ENCODE measurements at regions not wholly inside any gene's neighbourhood (a gene's known extent, or its start where the extent isn't known, plus 50 kb on each side); places are given as distances from the start of the nearest gene placed in this dataset.

DNA sequence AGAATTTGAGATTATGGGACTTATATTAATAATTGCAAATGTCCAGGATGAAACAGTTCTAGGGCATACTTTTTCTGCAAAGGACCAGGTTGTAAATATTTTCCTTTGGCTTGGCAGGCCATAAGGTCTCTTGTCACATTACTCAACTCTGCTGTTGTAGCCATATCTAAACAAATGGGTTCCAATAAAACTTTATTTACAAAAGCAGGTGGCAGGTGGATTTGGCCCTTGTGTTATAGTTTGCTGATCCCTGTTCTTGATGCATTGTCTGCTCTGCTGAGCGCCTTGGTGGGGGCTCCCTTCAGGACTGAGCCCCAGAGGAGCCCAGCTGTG, 258.5 kb downstream of the FOXD2 start:
- Histone ChIP-seq H3K79me2 (ENCODE audit: control insufficient read depth in 1 of 2, insufficient read depth in 2 of 2, low read length in 2 of 2) (no peaks in the 10 kb centered on the region), H2AFZ (ENCODE audit: low read length) (no peak overlapping the region), H3K4ac (replicated peaks; ENCODE audit: insufficient read length, low read depth, low read length) (no peak overlapping the region), H3K56ac (replicated peaks; ENCODE audit: insufficient read length, low read depth, low read length) (no peak overlapping the region), H2BK12ac (ENCODE audit: low read depth, low read length) (no peak overlapping the region), H2BK15ac (ENCODE audit: low read length) (no peak overlapping the region), H3K27ac (ENCODE audit: low read depth, low read length) (no peak overlapping the region), H3K27me3 (replicated peaks in 1 of 4; ENCODE audit: control insufficient read depth in 3 of 4, extremely low read depth in 1 of 4, insufficient read depth in 3 of 4, low read length in 3 of 4) (0 out of 7 replicates have a peak, but pooled peaks cover 0 to 2% (median 0%) of the 10 kb centered on the region in 4 experiments), H4K20me1 (replicated peaks in 1 of 2; ENCODE audit: control insufficient read depth in 1 of 2, insufficient read depth in 2 of 2, low read length in 2 of 2) (no peaks in the 10 kb centered on the region), H3K79me1 (ENCODE audit: low read depth, low read length) (no peaks in the 10 kb centered on the region), H2BK120ac (replicated peaks; ENCODE audit: low read depth, low read length) (no peak overlapping the region), H2AK5ac (ENCODE audit: low read depth, low read length) (no peak overlapping the region), H2BK5ac (ENCODE audit: low read depth, low read length) (no peak overlapping the region), H3K14ac (ENCODE audit: insufficient read length) (no peak overlapping the region), H4K8ac (ENCODE audit: extremely low read depth, insufficient read depth, low read length) (no peak overlapping the region), H3K4me2 (ENCODE audit: insufficient read depth in 1 of 2, low read depth in 2 of 2, low read length in 2 of 2) (no peak overlapping the region), H3K23me2 (ENCODE audit: low read depth, low read length) (no peaks in the 10 kb centered on the region), H3K36me3 (ENCODE audit: control insufficient read depth in 2 of 4, insufficient read depth in 4 of 4, low read length in 3 of 4) (no peaks in the 10 kb centered on the region), H3K4me1 (replicated peaks in 1 of 4; ENCODE audit: control insufficient read depth in 3 of 4, insufficient read depth in 4 of 4, low read length in 3 of 4) (peaks cover 0 to 4% (median 0%) of the 10 kb centered on the region in 4 experiments; a peak in 1 of 7 replicates), H3K23ac (ENCODE audit: insufficient read length) (no peak overlapping the region), H2BK20ac (ENCODE audit: low read length) (no peak overlapping the region), H4K5ac (ENCODE audit: insufficient read length, low read depth, low read length) (no peak overlapping the region), H3K9ac (replicated peaks in 1 of 4; ENCODE audit: extremely low read depth in 1 of 4, low read depth in 3 of 4, low read length in 3 of 4) (no peak overlapping the region), H3K4me3 (ENCODE audit: extremely low read depth in 1 of 4, insufficient read depth in 2 of 4, low read depth in 3 of 4, low read length in 4 of 4) (no peak overlapping the region), H3K18ac (ENCODE audit: extremely low read depth, low read length) (no peak overlapping the region), H4K91ac (replicated peaks; ENCODE audit: insufficient read length, low read length) (no peak overlapping the region), H3K9me3 (ENCODE audit: insufficient read depth in 2 of 2, low read depth in 1 of 2, low read length in 1 of 2) (no peaks in the 10 kb centered on the region)
- 94% methylated on average over 1 of the region's 1 CpG; no CpG with 5 or more reads in 1 of the 2 experiments for WGBS, 2 experiments (ENCODE audit: extremely low coverage in 1 of 2, insufficient coverage in 1 of 2, insufficient read length in 1 of 2, insufficient replicate concordance in 2 of 2, low coverage in 1 of 2, low lambda C conversion rate in 2 of 2, missing lambda C conversion rate in 1 of 2)
- ChIA-PET CTCF (ENCODE audit: partially characterized antibody) (interaction anchor here (1.2 to 2.6 kb wide), 5 partner anchors 15 to 273 kb away, joined by 3 to 7 read pairs (median 5); partner anchors contain the start of gene FOXD2), POLR2A (ENCODE audit: partially characterized antibody) (interaction anchor here (1.5 kb wide), 1 partner anchor 9 kb away, joined by 3 read pairs; no protein-coding TSS in a partner anchor)
- FAIRE-seq (no peak), DNase-seq (ENCODE audit: low read depth in 1 of 2, low spot score in 2 of 2) (no peak)
- no peak for TF ChIP-seq SRF (IDR thresholded peaks at IDR 0.05; ENCODE audit: low read depth, low read length)
- no peak for TF ChIP-seq TCF12 (IDR thresholded peaks at IDR 0.05; ENCODE audit: low read depth, low read length)
- TF ChIP-seq SP2 (IDR thresholded peaks at IDR 0.05; ENCODE audit: low read length) = no peak
- TF ChIP-seq EP300 (IDR thresholded peaks at IDR 0.05; ENCODE audit: borderline replicate concordance in 1 of 2, low read depth in 2 of 2, low read length in 2 of 2) = no peak
- no peak for TF ChIP-seq JUND (IDR thresholded peaks at IDR 0.05; ENCODE audit: low read length)
- TF ChIP-seq CTBP2 (IDR thresholded peaks at IDR 0.05; ENCODE audit: borderline replicate concordance, insufficient read depth, insufficient read length, low read length) = no peak
- no peak for TF ChIP-seq KDM4A (IDR thresholded peaks at IDR 0.05; ENCODE audit: low read depth, low read length, severe bottlenecking)
- no peak for TF ChIP-seq RBBP5 (IDR thresholded peaks at IDR 0.05; ENCODE audit: borderline replicate concordance, low read depth, low read length)
- TF ChIP-seq RFX5 (IDR thresholded peaks at IDR 0.05; ENCODE audit: borderline replicate concordance, low read depth, low read length) = no peak
- TF ChIP-seq HDAC6 (IDR thresholded peaks at IDR 0.05; ENCODE audit: low read depth, low read length) = no peak
- no peak for TF ChIP-seq CHD2 (IDR thresholded peaks at IDR 0.05; ENCODE audit: low read length)
- TF ChIP-seq POU5F1 (IDR thresholded peaks at IDR 0.05; ENCODE audit: low read depth, low read length) = no peak
- no peak for TF ChIP-seq SIX5 (IDR thresholded peaks at IDR 0.05; ENCODE audit: low read depth, low read length)

Data from H1 (cell line).